ENCODE measurements at regions not wholly inside any gene's neighbourhood (a gene's known extent, or its start where the extent isn't known, plus 50 kb on each side); places are given as distances from the start of the nearest gene placed in this dataset.

DNA sequence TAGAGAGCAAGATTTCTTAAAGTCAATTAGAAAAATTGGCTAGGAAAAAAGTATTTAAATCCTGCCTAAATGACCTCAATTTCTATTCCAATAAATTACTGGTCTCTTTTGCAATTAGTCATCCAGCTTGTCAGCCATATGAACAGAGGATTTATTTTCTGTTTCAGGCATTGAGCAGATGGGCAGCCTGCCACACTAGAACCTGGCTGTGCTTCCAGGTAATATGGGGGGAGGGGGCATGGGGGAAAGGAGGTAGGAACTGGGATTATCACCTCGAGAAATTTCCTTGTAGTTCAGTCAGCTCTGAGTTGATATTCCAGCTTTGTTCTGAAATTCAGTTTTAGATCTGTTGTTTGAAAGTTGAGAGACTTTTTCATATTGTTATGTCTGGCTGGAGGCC lies 206.3 kb upstream of the LCORL start:
- H3K79me2 ChIP-seq (ENCODE audit: insufficient read depth, low read length), result no peaks in the 10 kb centered on the region
- no peak overlapping the region for H3K4me2 ChIP-seq (replicated peaks; ENCODE audit: extremely low read depth, low read length, poor library complexity, severe bottlenecking)
- H3K9ac ChIP-seq (ENCODE audit: insufficient read depth, low read length, poor library complexity, severe bottlenecking), result no peak overlapping the region
- intact Hi-C loops (cut with micrococcal nuclease), result no loop called here
- H3K27ac Mint-ChIP-seq, result no peak overlapping the region
- no peaks in the 10 kb centered on the region for H3K27me3 ChIP-seq (ENCODE audit: control insufficient read depth in 2 of 2, insufficient read depth in 2 of 2, low read length in 2 of 2)
- no peak overlapping the region for H3K27ac ChIP-seq (ENCODE audit: low read depth in 1 of 2, low read length in 2 of 2)
- no peak overlapping the region for H3K4me3 Mint-ChIP-seq
- H3K4me3 ChIP-seq (replicated peaks in 1 of 3; ENCODE audit: low read depth in 2 of 3, low read length in 3 of 3), result no peak overlapping the region
- no peak for DNase-seq
- H3K9me3 Mint-ChIP-seq, result peaks cover 11 to 35% (median 27%) of the 10 kb centered on the region in 7 donors
- H3K36me3 ChIP-seq (replicated peaks in 1 of 2; ENCODE audit: control insufficient read depth in 1 of 2, insufficient read depth in 2 of 2, low read length in 2 of 2), result no peaks in the 10 kb centered on the region
- H3K27me3 Mint-ChIP-seq (ENCODE audit: low read depth in 3 of 3), result peaks cover 0 to 5% (median 0%) of the 10 kb centered on the region in 3 donors
- H3K4me1 ChIP-seq (ENCODE audit: control insufficient read depth in 1 of 2, insufficient read depth in 2 of 2, low read length in 2 of 2), result no peaks in the 10 kb centered on the region
- no peaks in the 10 kb centered on the region for H3K4me1 Mint-ChIP-seq
- peaks cover 24 to 31% of the 10 kb centered on the region in 2 donors for H3K9me3 ChIP-seq (replicated peaks in 1 of 2; ENCODE audit: control insufficient read depth in 1 of 2, insufficient read depth in 1 of 2, low read length in 2 of 2)
- TF ChIP-seq CTCF (IDR thresholded peaks at IDR 0.05), result no peak
- no peaks in the 10 kb centered on the region for H4K20me1 ChIP-seq (ENCODE audit: insufficient read depth, low read length)
- 75% methylated on average over 1 of the region's 1 CpG for WGBS (ENCODE audit: insufficient coverage)
- H2AFZ ChIP-seq (ENCODE audit: insufficient read depth, low read depth, low read length, poor library complexity, severe bottlenecking), result no peak overlapping the region
- no peaks in the 10 kb centered on the region for H3K36me3 Mint-ChIP-seq

DNA sequence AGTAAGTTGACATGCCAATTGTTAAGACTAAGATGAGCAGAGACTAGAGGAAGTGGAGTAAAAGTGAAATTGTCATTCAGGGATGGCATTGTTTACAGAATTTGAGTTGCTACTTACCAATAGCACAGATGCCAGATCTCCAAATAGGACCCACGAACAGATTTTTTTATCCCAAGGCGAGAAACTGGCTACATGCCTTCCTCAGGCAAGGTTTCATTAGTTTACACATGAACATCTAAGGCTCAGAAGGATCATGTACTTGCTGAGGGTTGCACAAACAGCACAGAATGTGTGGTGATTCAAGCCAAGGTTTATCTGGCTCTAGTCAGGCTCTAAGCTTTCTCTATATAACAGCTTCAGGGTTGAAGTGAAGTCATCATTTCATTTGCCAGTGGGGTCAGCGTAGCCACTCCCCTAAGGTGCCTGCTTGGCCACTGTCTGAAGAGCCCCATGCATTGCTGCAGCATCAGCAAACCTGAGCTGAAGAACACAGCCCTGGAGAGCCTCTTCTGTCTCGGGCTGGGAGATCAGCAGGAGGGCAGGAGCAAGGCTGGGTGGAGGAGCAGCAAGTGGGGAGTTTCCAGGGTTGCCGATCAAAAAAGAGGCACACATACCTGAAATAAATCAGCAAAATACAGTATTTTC lies 193.0 kb upstream of the LCORL start:
- H3K36me3 Mint-ChIP-seq, result no peaks in the 10 kb centered on the region
- WGBS (ENCODE audit: insufficient coverage), result 81% methylated on average over 2 of the region's 5 CpGs
- no peaks in the 10 kb centered on the region for H3K4me1 Mint-ChIP-seq
- H2AFZ ChIP-seq (ENCODE audit: insufficient read depth, low read depth, low read length, poor library complexity, severe bottlenecking), result no peak overlapping the region
- H3K4me3 Mint-ChIP-seq, result no peak overlapping the region
- DNase-seq, result no peak
- no peak overlapping the region for H3K4me3 ChIP-seq (replicated peaks in 1 of 3; ENCODE audit: low read depth in 2 of 3, low read length in 3 of 3)
- peaks cover 0 to 7% of the 10 kb centered on the region in 2 donors for H3K9me3 ChIP-seq (replicated peaks in 1 of 2; ENCODE audit: control insufficient read depth in 1 of 2, insufficient read depth in 1 of 2, low read length in 2 of 2)
- no peaks in the 10 kb centered on the region for H3K27me3 ChIP-seq (ENCODE audit: control insufficient read depth in 2 of 2, insufficient read depth in 2 of 2, low read length in 2 of 2)
- no peak overlapping the region for H3K9ac ChIP-seq (ENCODE audit: insufficient read depth, low read length, poor library complexity, severe bottlenecking)
- peaks cover 0 to 4% (median 0%) of the 10 kb centered on the region in 3 donors for H3K27me3 Mint-ChIP-seq (ENCODE audit: low read depth in 3 of 3)
- H3K36me3 ChIP-seq (replicated peaks in 1 of 2; ENCODE audit: control insufficient read depth in 1 of 2, insufficient read depth in 2 of 2, low read length in 2 of 2), result no peaks in the 10 kb centered on the region
- intact Hi-C loops (cut with micrococcal nuclease), result no loop called here
- H3K79me2 ChIP-seq (ENCODE audit: insufficient read depth, low read length), result no peaks in the 10 kb centered on the region
- H3K9me3 Mint-ChIP-seq, result peaks cover 0 to 12% (median 4%) of the 10 kb centered on the region in 7 donors
- no peak overlapping the region for H3K4me2 ChIP-seq (replicated peaks; ENCODE audit: extremely low read depth, low read length, poor library complexity, severe bottlenecking)
- H3K4me1 ChIP-seq (ENCODE audit: control insufficient read depth in 1 of 2, insufficient read depth in 2 of 2, low read length in 2 of 2), result no peaks in the 10 kb centered on the region
- TF ChIP-seq CTCF (IDR thresholded peaks at IDR 0.05), result no peak
- H3K27ac Mint-ChIP-seq, result no peak overlapping the region
- H4K20me1 ChIP-seq (ENCODE audit: insufficient read depth, low read length), result no peaks in the 10 kb centered on the region
- no peak overlapping the region for H3K27ac ChIP-seq (ENCODE audit: low read depth in 1 of 2, low read length in 2 of 2)
